Liver (tissue), 8 donors: ENCODE measurements at regions not wholly inside any gene's neighbourhood (a gene's known extent, or its start where the extent isn't known, plus 50 kb on each side); places are given as distances from the start of the nearest gene placed in this dataset.

Experiments
- DNase-seq: peaks from one replicate; pipeline ENCODE4 v3.0.0-alpha.2; 2017; ENCODE audit warnings: low spot score
- H3K27ac ChIP-seq, 2 donors: one replicate each; pipeline ENCODE4 v1.7.0; 2013; ENCODE audit warnings: inconsistent platforms in 2 of 2, low read length in 2 of 2, control low read depth in 1 of 2, low read depth in 1 of 2, mild to moderate bottlenecking in 1 of 2
- H3K27me3 ChIP-seq, 4 donors: one replicate each; pipeline versions ENCODE4 v1.6.1 to v1.7.0; 2013; ENCODE audit warnings: low read length in 3 of 4, inconsistent platforms in 1 of 4, mild to moderate bottlenecking in 1 of 4, moderate library complexity in 1 of 4; ENCODE audit not compliant: control insufficient read depth in 4 of 4, insufficient read depth in 4 of 4
- H3K36me3 ChIP-seq, 4 donors: one replicate each; pipeline versions ENCODE4 v1.6.1 to v1.7.0; 2013; ENCODE audit warnings: low read length in 3 of 4, mild to moderate bottlenecking in 3 of 4, low read depth in 1 of 4, moderate library complexity in 1 of 4; ENCODE audit not compliant: control insufficient read depth in 4 of 4, insufficient read depth in 3 of 4
- H3K4me1 ChIP-seq, 4 donors: one replicate each; pipeline versions ENCODE4 v1.6.1 to v1.7.0; 2013; ENCODE audit warnings: low read length in 3 of 4, mild to moderate bottlenecking in 3 of 4, moderate library complexity in 1 of 4; ENCODE audit not compliant: control insufficient read depth in 4 of 4, insufficient read depth in 4 of 4
- H3K4me3 ChIP-seq, 3 donors: one replicate each; pipeline versions ENCODE4 v1.6.1 to v1.7.0; 2013; ENCODE audit warnings: low read length in 3 of 3, control low read depth in 1 of 3, low read depth in 1 of 3, mild to moderate bottlenecking in 1 of 3
- H3K9ac ChIP-seq, 2 donors: one replicate each; pipeline ENCODE4 v1.7.0; 2013; ENCODE audit warnings: low read length in 2 of 2, mild to moderate bottlenecking in 2 of 2, moderate library complexity in 2 of 2, control low read depth in 1 of 2, low read depth in 1 of 2
- H3K9me3 ChIP-seq, 4 donors: one replicate each; pipeline versions ENCODE4 v1.6.1 to v1.7.0; 2013; ENCODE audit warnings: low read length in 3 of 4; ENCODE audit not compliant: control insufficient read depth in 4 of 4
- EGR1 ChIP-seq, 2 donors: IDR thresholded peaks; 2 replicates each; pipeline ENCODE4 v1.6.1; 2016 to 2018; ENCODE audit warnings: antibody characterized with exemption in 2 of 2, low read depth in 2 of 2
- FOXA1 ChIP-seq: IDR thresholded peaks from 2 replicates; pipeline ENCODE4 v1.6.1; 2016; ENCODE audit warnings: antibody characterized with exemption
- FOXA2 ChIP-seq: IDR thresholded peaks from 2 replicates; pipeline ENCODE4 v1.6.1; 2016; ENCODE audit warnings: antibody characterized with exemption
- GABPA ChIP-seq, 2 donors: IDR thresholded peaks in 1 of 2; conservative IDR thresholded peaks in 1 of 2; 2 replicates each; pipeline ENCODE4 v1.6.1; 2016; ENCODE audit warnings: antibody characterized with exemption in 2 of 2, mild to moderate bottlenecking in 1 of 2, moderate library complexity in 1 of 2
- HNF4A ChIP-seq, 2 donors: conservative IDR thresholded peaks; 2 replicates each; pipeline ENCODE4 v1.6.1; 2016; ENCODE audit warnings: antibody characterized with exemption in 2 of 2, mild to moderate bottlenecking in 2 of 2
- HNF4G ChIP-seq: IDR thresholded peaks from 2 replicates; pipeline ENCODE4 v1.6.1; 2016; ENCODE audit warnings: antibody characterized with exemption
- JUND ChIP-seq, 2 donors: IDR thresholded peaks; 2 replicates each; pipeline ENCODE4 v1.6.1; 2016; ENCODE audit warnings: antibody characterized with exemption in 2 of 2
- RXRA ChIP-seq, 2 donors: IDR thresholded peaks; 2 replicates each; pipeline ENCODE4 v1.6.1; 2017 to 2018; ENCODE audit warnings: antibody characterized with exemption in 2 of 2, mild to moderate bottlenecking in 1 of 2
- SP1 ChIP-seq: IDR thresholded peaks from 2 replicates; pipeline ENCODE4 v1.6.1; 2018; ENCODE audit warnings: antibody characterized with exemption, mild to moderate bottlenecking
- TAF1 ChIP-seq: conservative IDR thresholded peaks from 2 replicates; pipeline ENCODE4 v1.6.1; 2016; ENCODE audit warnings: antibody characterized with exemption, mild to moderate bottlenecking
- YY1 ChIP-seq: IDR thresholded peaks from 2 replicates; pipeline ENCODE4 v1.6.1; 2016; ENCODE audit warnings: antibody characterized with exemption, mild to moderate bottlenecking
- WGBS: extraction: QIAGEN DNeasy Blood & Tissue Kit; methylation state at CpG from one replicate; pipeline ENCODE4 v1.1.7; 2013; 5-methylcytosine and 5-hydroxymethylcytosine counted together
- TF ChIP-seq, protein P1 (sequence below): fragments of 150-350 bp; IDR thresholded peaks from 2 replicates; pipeline ENCODE4 v1.5.1; 2017; ENCODE audit warnings: improper control_type of control experiment, low read depth, low read length; ENCODE audit not compliant: missing input control
- TF ChIP-seq, protein P2 (sequence below): IDR thresholded peaks from 2 replicates; pipeline ENCODE4 v1.6.1; 2016; ENCODE audit warnings: antibody characterized with exemption
- TF ChIP-seq, protein P3 (sequence below): IDR thresholded peaks from 2 replicates; pipeline ENCODE4 v1.6.1; 2016; ENCODE audit warnings: antibody characterized with exemption, mild to moderate bottlenecking
- donor health status: healthy.
- donor health status: healthy.
- donor health status: healthy.
- donor health status: healthy.
- donor health status: healthy.

DNA sequence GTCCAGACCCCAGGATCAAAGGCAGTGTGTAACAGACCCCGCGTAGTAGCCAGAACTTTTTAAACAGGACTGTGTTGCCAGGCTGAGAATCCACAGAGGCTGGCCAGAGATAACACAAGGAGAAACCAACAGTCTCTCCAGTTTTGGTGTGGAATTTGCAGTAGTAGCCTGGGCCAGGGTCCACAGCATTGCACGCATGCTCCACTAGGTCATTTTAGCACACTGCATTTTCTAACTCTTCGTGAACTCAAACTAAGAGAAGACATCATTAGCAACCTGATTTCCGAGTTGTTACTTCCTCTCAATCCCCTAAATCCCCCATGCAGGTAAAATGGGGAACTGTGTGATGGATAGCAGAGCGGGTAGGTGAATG, 119.6 kb downstream of the BOD1 start:
- Histone ChIP-seq H3K4me3 (no peak overlapping the region), H3K4me1 (peaks cover 0 to 8% (median 4%) of the 10 kb centered on the region in 4 donors), H3K9me3 (no peaks in the 10 kb centered on the region), H3K9ac (no peak overlapping the region), H3K27me3 (no peaks in the 10 kb centered on the region), H3K36me3 (no peaks in the 10 kb centered on the region), H3K27ac (no peak overlapping the region)
- no peak for DNase-seq
- 93% methylated on average over 6 of the region's 6 CpGs for WGBS
- TF ChIP-seq GABPA (IDR thresholded peaks at IDR 0.05 in 1 of 2, conservative IDR thresholded peaks at IDR 0.05 in 1 of 2) (no peak), FOXA2 (no peak), YY1 (no peak), FOXA1 (no peak), HNF4G (no peak), RXRA (IDR thresholded peaks at IDR 0.05) (no peak), EGR1 (IDR thresholded peaks at IDR 0.05; ENCODE audit: low read depth in 2 of 2) (no peak), TAF1 (no peak), JUND (IDR thresholded peaks at IDR 0.05) (no peak)
- TF ChIP-seq, protein P1, sequence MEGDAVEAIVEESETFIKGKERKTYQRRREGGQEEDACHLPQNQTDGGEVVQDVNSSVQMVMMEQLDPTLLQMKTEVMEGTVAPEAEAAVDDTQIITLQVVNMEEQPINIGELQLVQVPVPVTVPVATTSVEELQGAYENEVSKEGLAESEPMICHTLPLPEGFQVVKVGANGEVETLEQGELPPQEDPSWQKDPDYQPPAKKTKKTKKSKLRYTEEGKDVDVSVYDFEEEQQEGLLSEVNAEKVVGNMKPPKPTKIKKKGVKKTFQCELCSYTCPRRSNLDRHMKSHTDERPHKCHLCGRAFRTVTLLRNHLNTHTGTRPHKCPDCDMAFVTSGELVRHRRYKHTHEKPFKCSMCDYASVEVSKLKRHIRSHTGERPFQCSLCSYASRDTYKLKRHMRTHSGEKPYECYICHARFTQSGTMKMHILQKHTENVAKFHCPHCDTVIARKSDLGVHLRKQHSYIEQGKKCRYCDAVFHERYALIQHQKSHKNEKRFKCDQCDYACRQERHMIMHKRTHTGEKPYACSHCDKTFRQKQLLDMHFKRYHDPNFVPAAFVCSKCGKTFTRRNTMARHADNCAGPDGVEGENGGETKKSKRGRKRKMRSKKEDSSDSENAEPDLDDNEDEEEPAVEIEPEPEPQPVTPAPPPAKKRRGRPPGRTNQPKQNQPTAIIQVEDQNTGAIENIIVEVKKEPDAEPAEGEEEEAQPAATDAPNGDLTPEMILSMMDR, result no peak
- TF ChIP-seq, protein P2, sequence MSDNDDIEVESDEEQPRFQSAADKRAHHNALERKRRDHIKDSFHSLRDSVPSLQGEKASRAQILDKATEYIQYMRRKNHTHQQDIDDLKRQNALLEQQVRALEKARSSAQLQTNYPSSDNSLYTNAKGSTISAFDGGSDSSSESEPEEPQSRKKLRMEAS, result no peak

DNA sequence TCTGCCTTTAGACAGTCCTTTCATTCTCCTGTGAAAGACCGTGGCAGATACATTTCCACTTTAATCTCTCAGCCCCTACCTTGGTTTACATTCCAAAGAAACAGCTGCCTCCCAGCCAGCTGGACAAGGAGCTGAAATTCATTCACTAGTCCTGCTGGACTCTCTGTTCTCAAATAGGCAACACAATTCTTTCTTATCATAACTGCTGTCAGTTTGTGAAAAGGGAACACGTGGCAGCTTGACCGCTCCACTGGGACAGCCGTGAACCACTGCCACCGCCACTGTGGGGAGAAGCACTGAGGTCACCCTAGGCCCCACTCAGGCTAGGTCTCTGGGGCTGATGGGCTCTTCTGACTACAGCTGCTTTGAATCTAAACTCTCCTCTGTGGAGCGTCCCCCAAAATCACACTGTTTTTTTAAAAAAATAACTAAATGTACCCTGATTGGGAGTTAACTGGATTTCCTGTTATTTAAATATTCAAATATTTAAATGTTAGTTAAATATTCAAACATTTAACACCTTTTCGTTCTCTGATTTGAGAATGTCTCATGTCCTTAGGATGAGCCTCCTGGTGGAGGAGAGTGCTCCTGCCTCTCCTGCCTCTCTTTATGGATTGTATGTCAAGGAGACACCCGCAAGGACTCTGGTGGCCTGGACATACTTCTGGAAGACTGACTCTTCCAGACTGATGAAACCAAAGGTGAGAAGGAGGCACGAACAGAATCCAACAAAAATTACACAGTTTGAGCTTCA, 120.1 kb downstream of the BOD1 start:
- 69% methylated on average over 9 of the region's 9 CpGs for WGBS

More for the DNA sequence above, 120.1 kb downstream of the BOD1 start:
- Histone ChIP-seq H3K27ac (no peak overlapping the region), H3K9ac (no peak overlapping the region), H3K27me3 (no peaks in the 10 kb centered on the region), H3K9me3 (no peaks in the 10 kb centered on the region), H3K4me1 (peaks cover 0 to 8% (median 4%) of the 10 kb centered on the region in 4 donors), H3K4me3 (no peak overlapping the region), H3K36me3 (no peaks in the 10 kb centered on the region)
- no peak for DNase-seq
- TF ChIP-seq JUND (IDR thresholded peaks at IDR 0.05) (no peak), YY1 (no peak), GABPA (IDR thresholded peaks at IDR 0.05 in 1 of 2, conservative IDR thresholded peaks at IDR 0.05 in 1 of 2) (no peak), HNF4A (conservative IDR thresholded peaks at IDR 0.05) (no peak), SP1 (no peak)
- TF ChIP-seq, protein P1, result no peak
- TF ChIP-seq, protein P3, sequence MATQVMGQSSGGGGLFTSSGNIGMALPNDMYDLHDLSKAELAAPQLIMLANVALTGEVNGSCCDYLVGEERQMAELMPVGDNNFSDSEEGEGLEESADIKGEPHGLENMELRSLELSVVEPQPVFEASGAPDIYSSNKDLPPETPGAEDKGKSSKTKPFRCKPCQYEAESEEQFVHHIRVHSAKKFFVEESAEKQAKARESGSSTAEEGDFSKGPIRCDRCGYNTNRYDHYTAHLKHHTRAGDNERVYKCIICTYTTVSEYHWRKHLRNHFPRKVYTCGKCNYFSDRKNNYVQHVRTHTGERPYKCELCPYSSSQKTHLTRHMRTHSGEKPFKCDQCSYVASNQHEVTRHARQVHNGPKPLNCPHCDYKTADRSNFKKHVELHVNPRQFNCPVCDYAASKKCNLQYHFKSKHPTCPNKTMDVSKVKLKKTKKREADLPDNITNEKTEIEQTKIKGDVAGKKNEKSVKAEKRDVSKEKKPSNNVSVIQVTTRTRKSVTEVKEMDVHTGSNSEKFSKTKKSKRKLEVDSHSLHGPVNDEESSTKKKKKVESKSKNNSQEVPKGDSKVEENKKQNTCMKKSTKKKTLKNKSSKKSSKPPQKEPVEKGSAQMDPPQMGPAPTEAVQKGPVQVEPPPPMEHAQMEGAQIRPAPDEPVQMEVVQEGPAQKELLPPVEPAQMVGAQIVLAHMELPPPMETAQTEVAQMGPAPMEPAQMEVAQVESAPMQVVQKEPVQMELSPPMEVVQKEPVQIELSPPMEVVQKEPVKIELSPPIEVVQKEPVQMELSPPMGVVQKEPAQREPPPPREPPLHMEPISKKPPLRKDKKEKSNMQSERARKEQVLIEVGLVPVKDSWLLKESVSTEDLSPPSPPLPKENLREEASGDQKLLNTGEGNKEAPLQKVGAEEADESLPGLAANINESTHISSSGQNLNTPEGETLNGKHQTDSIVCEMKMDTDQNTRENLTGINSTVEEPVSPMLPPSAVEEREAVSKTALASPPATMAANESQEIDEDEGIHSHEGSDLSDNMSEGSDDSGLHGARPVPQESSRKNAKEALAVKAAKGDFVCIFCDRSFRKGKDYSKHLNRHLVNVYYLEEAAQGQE, result no peak
- TF ChIP-seq, protein P2, result no peak
